RCC 7860 (cell line): ENCODE measurements at regions not wholly inside any gene's neighbourhood (a gene's known extent, or its start where the extent isn't known, plus 50 kb on each side); places are given as distances from the start of the nearest gene placed in this dataset.
"Not testable (repeated sequence)": the region's sequence is repeated elsewhere in the genome, so short reads cannot be mapped to it uniquely, and the experiment has no call there.

Experiments
- DNase-seq: peaks from one replicate; pipeline ENCODE4 v3.0.0-alpha.2; 2015; ENCODE audit warnings: low spot score
- FAIRE-seq: peaks from 2 replicates; lab custom pipeline; 2012; peaks lifted over from hg19 to GRCh38; lab: Jason Lieb, UNC

GRCh38 chr2:118577202-118577601 lies 270.2 kb downstream of the EN1 start:
- DNase-seq (no peak), FAIRE-seq (no peak)

GRCh38 chr2:118576109-118576855 lies 271.2 kb downstream of the EN1 start:
- FAIRE-seq (no peak), DNase-seq (no peak)

- not testable (repeated sequence) for DNase-seq, FAIRE-seq
These were observed 275.1 kb downstream of the EN1 start for GRCh38 chr2:118572380-118572779.

GRCh38 chr2:118569876-118570535 lies 277.4 kb downstream of the EN1 start:
- FAIRE-seq = no peak
- DNase-seq = no peak

GRCh38 chr2:118568700-118569099 lies 278.7 kb downstream of the EN1 start:
- no peak for DNase-seq
- no peak for FAIRE-seq

- DNase-seq (no peak), FAIRE-seq (no peak)
These were observed 281.5 kb downstream of the EN1 start for GRCh38 chr2:118565786-118566540.

- DNase-seq = no peak
- FAIRE-seq = no peak
These were observed 282.1 kb downstream of the EN1 start for GRCh38 chr2:118565301-118565700.

GRCh38 chr2:118562144-118562543 lies 285.3 kb downstream of the EN1 start:
- DNase-seq = no peak
- no peak for FAIRE-seq

GRCh38 chr2:118558846-118559245 lies 288.6 kb downstream of the EN1 start:
- no peak for DNase-seq
- no peak for FAIRE-seq

- DNase-seq (no peak), FAIRE-seq (no peak)
These were observed 289.7 kb downstream of the EN1 start for GRCh38 chr2:118557791-118558190.

- FAIRE-seq (no peak), DNase-seq (no peak)
These were observed 290.4 kb downstream of the EN1 start for GRCh38 chr2:118557016-118557415.

- FAIRE-seq = no peak
- DNase-seq = no peak
These were observed 292.8 kb downstream of the EN1 start for GRCh38 chr2:118554616-118555015.

GRCh38 chr2:118549503-118549902 lies 297.9 kb downstream of the EN1 start:
- DNase-seq (no peak), FAIRE-seq (no peak)

- DNase-seq (no peak), FAIRE-seq (no peak)
These were observed 298.5 kb downstream of the EN1 start for GRCh38 chr2:118548880-118549488.

GRCh38 chr2:118539290-118539689 lies 308.2 kb downstream of the EN1 start:
- DNase-seq (no peak), FAIRE-seq (no peak)

- no peak for FAIRE-seq
- DNase-seq = no peak
These were observed 311.1 kb downstream of the EN1 start for GRCh38 chr2:118536306-118536705.

GRCh38 chr2:118535818-118536212 lies 311.6 kb downstream of the EN1 start:
- no peak for DNase-seq
- no peak for FAIRE-seq

- DNase-seq (no peak), FAIRE-seq (no peak)
These were observed 312.2 kb downstream of the EN1 start for GRCh38 chr2:118535171-118535817.

- DNase-seq (no peak), FAIRE-seq (no peak)
These were observed 316.5 kb downstream of the EN1 start for GRCh38 chr2:118530976-118531375.

- DNase-seq (no peak), FAIRE-seq (no peak)
These were observed 317.4 kb downstream of the EN1 start for GRCh38 chr2:118529908-118530599.
